GM23338 (cell line): ENCODE measurements at regions not wholly inside any gene's neighbourhood (a gene's known extent, or its start where the extent isn't known, plus 50 kb on each side); places are given as distances from the start of the nearest gene placed in this dataset.

Source experiments
- ATAC-seq: fragments of 200-7000 bp; cut with Tn5 transposase; 3 replicates; pipeline ENCODE4 v1.9.1; 2020
- DNase-seq: peaks from one replicate; pipeline ENCODE4 v3.0.0-alpha.2; 2015; ENCODE audit warnings: low spot score
- H2AFZ ChIP-seq: fragments of 200-600 bp; sonication (generic); 2 replicates; pipeline ENCODE4 v1.8.0; 2016; ENCODE audit warnings: antibody characterized with exemption, mild to moderate bottlenecking, moderate library complexity
- H3F3A ChIP-seq: fragments of 200-600 bp; sonication (generic); replicated peaks from 2 replicates; pipeline ENCODE4 v1.8.0; 2017; ENCODE audit warnings: antibody characterized with exemption, mixed run types, low read depth
- H3K27ac ChIP-seq: fragments of 200-600 bp; sonication (generic); 2 replicates; pipeline ENCODE4 v1.6.1; 2016; ENCODE audit warnings: low read depth
- H3K27me3 ChIP-seq: fragments of 200-600 bp; sonication (generic); 2 replicates; pipeline ENCODE4 v1.8.0; 2016; ENCODE audit warnings: mild to moderate bottlenecking, mixed run types, moderate library complexity; ENCODE audit not compliant: insufficient read depth
- H3K36me3 ChIP-seq: fragments of 200-600 bp; sonication (generic); 2 replicates; pipeline ENCODE4 v1.8.0; 2016; ENCODE audit warnings: mild to moderate bottlenecking; ENCODE audit not compliant: insufficient read depth
- H3K4me1 ChIP-seq: fragments of 200-600 bp; sonication (generic); 2 replicates; pipeline ENCODE4 v1.8.0; 2016; ENCODE audit warnings: mild to moderate bottlenecking, moderate library complexity; ENCODE audit not compliant: insufficient read depth
- H3K4me2 ChIP-seq: fragments of 200-600 bp; sonication (generic); 2 replicates; pipeline ENCODE4 v1.7.1; 2017; ENCODE audit warnings: mixed run types
- H3K4me3 ChIP-seq: fragments of 200-600 bp; sonication (generic); 2 replicates; pipeline ENCODE4 v1.6.1; 2016; ENCODE audit warnings: mixed run types
- H3K79me2 ChIP-seq: fragments of 200-600 bp; sonication (generic); replicated peaks from 2 replicates; pipeline ENCODE4 v1.8.0; 2017; ENCODE audit warnings: mild to moderate bottlenecking; ENCODE audit not compliant: insufficient read depth
- H3K9me2 ChIP-seq: fragments of 200-600 bp; sonication (generic); 2 replicates; pipeline ENCODE4 v1.8.0; 2017; ENCODE audit not compliant: insufficient read depth
- H4K20me1 ChIP-seq: fragments of 200-600 bp; sonication (generic); replicated peaks from 2 replicates; pipeline ENCODE4 v1.8.0; 2017; ENCODE audit warnings: mild to moderate bottlenecking; ENCODE audit not compliant: insufficient read depth
- H3K27ac Mint-ChIP-seq: 2 replicates; pipeline ENCODE4 v1.8.0; 2020; ENCODE audit warnings: inconsistent platforms, mild to moderate bottlenecking, moderate library complexity, mixed read lengths
- H3K27me3 Mint-ChIP-seq: 3 replicates; pipeline ENCODE4 v1.8.0; 2022; ENCODE audit warnings: low read depth, mild to moderate bottlenecking, moderate library complexity, mixed read lengths, inconsistent platforms; ENCODE audit not compliant: insufficient read depth, poor library complexity
- H3K36me3 Mint-ChIP-seq: 3 replicates; pipeline ENCODE4 v1.8.0; 2021; ENCODE audit warnings: low read depth, mild to moderate bottlenecking, inconsistent platforms, moderate library complexity, mixed read lengths
- H3K4me1 Mint-ChIP-seq: 3 replicates; pipeline ENCODE4 v1.8.0; 2020; ENCODE audit warnings: mild to moderate bottlenecking, inconsistent platforms, mixed read lengths
- H3K4me3 Mint-ChIP-seq: 3 replicates; pipeline ENCODE4 v1.8.0; 2021; ENCODE audit warnings: moderate library complexity, mild to moderate bottlenecking, inconsistent platforms, mixed read lengths
- H3K9me3 Mint-ChIP-seq: 3 replicates; pipeline ENCODE4 v1.8.0; 2020; ENCODE audit warnings: moderate library complexity, mild to moderate bottlenecking, inconsistent platforms, mixed read lengths
- CREB1 ChIP-seq: fragments of 250-450 bp; sonication (Bioruptor Pico); IDR thresholded peaks from 2 replicates; pipeline ENCODE4 v1.5.0; 2020; ENCODE audit warnings: low read depth, mild to moderate bottlenecking, moderate library complexity
- EZH2phosphoT487 ChIP-seq: fragments of 200-600 bp; sonication (generic); IDR thresholded peaks from one replicate; pipeline ENCODE4 v1.8.1; 2018; ENCODE audit warnings: antibody characterized with exemption; ENCODE audit not compliant: unreplicated experiment
- JUNB ChIP-seq: IDR thresholded peaks from one replicate; pipeline ENCODE4 v1.6.1; 2016; ENCODE audit warnings: antibody characterized with exemption; ENCODE audit not compliant: unreplicated experiment
- NANOG ChIP-seq: IDR thresholded peaks from 2 replicates; pipeline ENCODE4 v1.6.1; 2016; ENCODE audit warnings: antibody characterized with exemption, borderline replicate concordance
- POLR2AphosphoS5 ChIP-seq: IDR thresholded peaks from 2 replicates; pipeline ENCODE4 v1.6.1; 2016; ENCODE audit warnings: antibody characterized with exemption, low read depth
- ZNF114 ChIP-seq: fragments of 250-450 bp; sonication (Bioruptor Pico); IDR thresholded peaks from 2 replicates; pipeline ENCODE4 v1.5.0; 2020; ENCODE audit warnings: mild to moderate bottlenecking, moderate library complexity
- ZNF331 ChIP-seq: fragments of 250-450 bp; sonication (Bioruptor Pico); IDR thresholded peaks from 2 replicates; pipeline ENCODE4 v1.5.0; 2020; ENCODE audit warnings: low read depth, mild to moderate bottlenecking, moderate library complexity
- TF ChIP-seq, protein P1 (sequence below), 2 experiments: fragments of 200-600 bp in 1 of 2; sonication (generic) in 1 of 2; conservative IDR thresholded peaks; 2 replicates each; pipeline versions ENCODE4 v1.5.1 to v1.6.1; 2016 to 2017; ENCODE audit warnings: antibody characterized with exemption in 2 of 2, low read depth in 2 of 2, mild to moderate bottlenecking in 2 of 2, moderate library complexity in 1 of 2
- TF ChIP-seq, protein P2 (sequence below): IDR thresholded peaks from 2 replicates; pipeline ENCODE4 v1.6.1; 2016; ENCODE audit warnings: antibody characterized with exemption
- TF ChIP-seq, protein P3 (sequence below): fragments of 250-450 bp; sonication (Bioruptor Pico); IDR thresholded peaks from 2 replicates; pipeline ENCODE4 v1.5.0; 2020; ENCODE audit warnings: mild to moderate bottlenecking, moderate library complexity

DNA sequence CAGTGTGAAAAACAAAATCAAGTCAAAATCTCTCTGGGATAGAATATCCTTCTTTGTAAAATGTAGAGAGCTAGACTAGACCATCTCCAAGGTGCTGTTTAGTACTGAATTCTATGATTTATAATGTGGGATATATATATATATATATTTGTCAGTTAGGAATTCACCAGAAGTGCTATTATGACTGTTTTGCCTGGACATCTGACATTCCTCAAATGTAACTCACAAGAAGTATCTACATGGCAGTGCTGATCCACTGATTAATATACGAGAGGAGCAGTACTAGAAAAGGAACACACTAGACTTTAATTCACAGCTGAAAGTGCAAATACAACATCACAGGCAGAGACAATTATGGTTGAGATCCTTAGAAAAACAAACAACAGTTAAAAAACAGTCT lies 208.9 kb downstream of the GBA3 start:
- no peaks in the 10 kb centered on the region for H3K27me3 Mint-ChIP-seq
- H3K27ac Mint-ChIP-seq = no peak overlapping the region
- Histone ChIP-seq H2AFZ (no peak overlapping the region), H3K9me2 (no peaks in the 10 kb centered on the region), H3K4me1 (no peaks in the 10 kb centered on the region), H3K27me3 (no peaks in the 10 kb centered on the region), H3K36me3 (no peaks in the 10 kb centered on the region), H3K4me2 (no peak overlapping the region), H3F3A (no peaks in the 10 kb centered on the region), H4K20me1 (no peaks in the 10 kb centered on the region), H3K79me2 (no peaks in the 10 kb centered on the region), H3K4me3 (no peak overlapping the region), H3K27ac (no peak overlapping the region)
- no peaks in the 10 kb centered on the region; the same call in 1 of the 3 replicates for H3K4me1 Mint-ChIP-seq
- H3K4me3 Mint-ChIP-seq = no peak overlapping the region
- no peak for TF ChIP-seq NANOG
- TF ChIP-seq POLR2AphosphoS5 = no peak
- H3K9me3 Mint-ChIP-seq = no peaks in the 10 kb centered on the region
- DNase-seq = no peak
- H3K36me3 Mint-ChIP-seq = no peaks in the 10 kb centered on the region
- no peak for ATAC-seq

DNA sequence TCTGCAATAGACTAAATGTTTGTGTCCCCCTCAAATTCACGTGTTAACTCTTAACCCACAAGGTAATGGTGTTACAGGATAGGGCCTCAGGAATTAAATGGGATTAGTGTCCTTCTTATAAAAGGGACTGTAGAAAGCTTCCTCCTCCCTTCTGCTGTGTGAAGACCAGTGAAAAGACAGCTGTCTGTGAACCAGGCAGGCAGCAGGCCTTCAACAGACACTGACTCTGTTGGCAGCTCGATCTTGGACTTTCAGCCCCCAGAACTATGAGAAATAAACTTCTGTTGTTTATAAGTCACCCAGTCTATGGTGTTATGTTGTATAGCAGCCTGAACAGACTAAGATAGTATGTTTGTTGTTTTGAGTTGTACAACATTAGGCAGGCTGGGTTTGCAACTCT lies 208.1 kb downstream of the GBA3 start:
- Mint-ChIP-seq H3K4me3 (no peak overlapping the region), H3K27ac (no peak overlapping the region), H3K36me3 (no peaks in the 10 kb centered on the region), H3K27me3 (no peaks in the 10 kb centered on the region), H3K4me1 (no peaks in the 10 kb centered on the region; the same call in 1 of the 3 replicates), H3K9me3 (no peaks in the 10 kb centered on the region)
- no peak overlapping the region for H3K4me2 ChIP-seq
- H3K4me3 ChIP-seq = no peak overlapping the region
- H3K27ac ChIP-seq = no peak overlapping the region
- no peaks in the 10 kb centered on the region for H3K9me2 ChIP-seq
- TF ChIP-seq ZNF114 (CRISPR knock-in tag) (no peak), CREB1 (CRISPR knock-in tag) (no peak), EZH2phosphoT487 (no peak), JUNB (no peak), ZNF331 (no peak)
- TF ChIP-seq, protein P1, sequence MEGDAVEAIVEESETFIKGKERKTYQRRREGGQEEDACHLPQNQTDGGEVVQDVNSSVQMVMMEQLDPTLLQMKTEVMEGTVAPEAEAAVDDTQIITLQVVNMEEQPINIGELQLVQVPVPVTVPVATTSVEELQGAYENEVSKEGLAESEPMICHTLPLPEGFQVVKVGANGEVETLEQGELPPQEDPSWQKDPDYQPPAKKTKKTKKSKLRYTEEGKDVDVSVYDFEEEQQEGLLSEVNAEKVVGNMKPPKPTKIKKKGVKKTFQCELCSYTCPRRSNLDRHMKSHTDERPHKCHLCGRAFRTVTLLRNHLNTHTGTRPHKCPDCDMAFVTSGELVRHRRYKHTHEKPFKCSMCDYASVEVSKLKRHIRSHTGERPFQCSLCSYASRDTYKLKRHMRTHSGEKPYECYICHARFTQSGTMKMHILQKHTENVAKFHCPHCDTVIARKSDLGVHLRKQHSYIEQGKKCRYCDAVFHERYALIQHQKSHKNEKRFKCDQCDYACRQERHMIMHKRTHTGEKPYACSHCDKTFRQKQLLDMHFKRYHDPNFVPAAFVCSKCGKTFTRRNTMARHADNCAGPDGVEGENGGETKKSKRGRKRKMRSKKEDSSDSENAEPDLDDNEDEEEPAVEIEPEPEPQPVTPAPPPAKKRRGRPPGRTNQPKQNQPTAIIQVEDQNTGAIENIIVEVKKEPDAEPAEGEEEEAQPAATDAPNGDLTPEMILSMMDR (conservative IDR thresholded peaks at IDR 0.05; ENCODE audit: low read depth in 2 of 2) = no peak
- TF ChIP-seq, protein P2, sequence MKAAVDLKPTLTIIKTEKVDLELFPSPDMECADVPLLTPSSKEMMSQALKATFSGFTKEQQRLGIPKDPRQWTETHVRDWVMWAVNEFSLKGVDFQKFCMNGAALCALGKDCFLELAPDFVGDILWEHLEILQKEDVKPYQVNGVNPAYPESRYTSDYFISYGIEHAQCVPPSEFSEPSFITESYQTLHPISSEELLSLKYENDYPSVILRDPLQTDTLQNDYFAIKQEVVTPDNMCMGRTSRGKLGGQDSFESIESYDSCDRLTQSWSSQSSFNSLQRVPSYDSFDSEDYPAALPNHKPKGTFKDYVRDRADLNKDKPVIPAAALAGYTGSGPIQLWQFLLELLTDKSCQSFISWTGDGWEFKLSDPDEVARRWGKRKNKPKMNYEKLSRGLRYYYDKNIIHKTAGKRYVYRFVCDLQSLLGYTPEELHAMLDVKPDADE = no peak
- TF ChIP-seq, protein P3, sequence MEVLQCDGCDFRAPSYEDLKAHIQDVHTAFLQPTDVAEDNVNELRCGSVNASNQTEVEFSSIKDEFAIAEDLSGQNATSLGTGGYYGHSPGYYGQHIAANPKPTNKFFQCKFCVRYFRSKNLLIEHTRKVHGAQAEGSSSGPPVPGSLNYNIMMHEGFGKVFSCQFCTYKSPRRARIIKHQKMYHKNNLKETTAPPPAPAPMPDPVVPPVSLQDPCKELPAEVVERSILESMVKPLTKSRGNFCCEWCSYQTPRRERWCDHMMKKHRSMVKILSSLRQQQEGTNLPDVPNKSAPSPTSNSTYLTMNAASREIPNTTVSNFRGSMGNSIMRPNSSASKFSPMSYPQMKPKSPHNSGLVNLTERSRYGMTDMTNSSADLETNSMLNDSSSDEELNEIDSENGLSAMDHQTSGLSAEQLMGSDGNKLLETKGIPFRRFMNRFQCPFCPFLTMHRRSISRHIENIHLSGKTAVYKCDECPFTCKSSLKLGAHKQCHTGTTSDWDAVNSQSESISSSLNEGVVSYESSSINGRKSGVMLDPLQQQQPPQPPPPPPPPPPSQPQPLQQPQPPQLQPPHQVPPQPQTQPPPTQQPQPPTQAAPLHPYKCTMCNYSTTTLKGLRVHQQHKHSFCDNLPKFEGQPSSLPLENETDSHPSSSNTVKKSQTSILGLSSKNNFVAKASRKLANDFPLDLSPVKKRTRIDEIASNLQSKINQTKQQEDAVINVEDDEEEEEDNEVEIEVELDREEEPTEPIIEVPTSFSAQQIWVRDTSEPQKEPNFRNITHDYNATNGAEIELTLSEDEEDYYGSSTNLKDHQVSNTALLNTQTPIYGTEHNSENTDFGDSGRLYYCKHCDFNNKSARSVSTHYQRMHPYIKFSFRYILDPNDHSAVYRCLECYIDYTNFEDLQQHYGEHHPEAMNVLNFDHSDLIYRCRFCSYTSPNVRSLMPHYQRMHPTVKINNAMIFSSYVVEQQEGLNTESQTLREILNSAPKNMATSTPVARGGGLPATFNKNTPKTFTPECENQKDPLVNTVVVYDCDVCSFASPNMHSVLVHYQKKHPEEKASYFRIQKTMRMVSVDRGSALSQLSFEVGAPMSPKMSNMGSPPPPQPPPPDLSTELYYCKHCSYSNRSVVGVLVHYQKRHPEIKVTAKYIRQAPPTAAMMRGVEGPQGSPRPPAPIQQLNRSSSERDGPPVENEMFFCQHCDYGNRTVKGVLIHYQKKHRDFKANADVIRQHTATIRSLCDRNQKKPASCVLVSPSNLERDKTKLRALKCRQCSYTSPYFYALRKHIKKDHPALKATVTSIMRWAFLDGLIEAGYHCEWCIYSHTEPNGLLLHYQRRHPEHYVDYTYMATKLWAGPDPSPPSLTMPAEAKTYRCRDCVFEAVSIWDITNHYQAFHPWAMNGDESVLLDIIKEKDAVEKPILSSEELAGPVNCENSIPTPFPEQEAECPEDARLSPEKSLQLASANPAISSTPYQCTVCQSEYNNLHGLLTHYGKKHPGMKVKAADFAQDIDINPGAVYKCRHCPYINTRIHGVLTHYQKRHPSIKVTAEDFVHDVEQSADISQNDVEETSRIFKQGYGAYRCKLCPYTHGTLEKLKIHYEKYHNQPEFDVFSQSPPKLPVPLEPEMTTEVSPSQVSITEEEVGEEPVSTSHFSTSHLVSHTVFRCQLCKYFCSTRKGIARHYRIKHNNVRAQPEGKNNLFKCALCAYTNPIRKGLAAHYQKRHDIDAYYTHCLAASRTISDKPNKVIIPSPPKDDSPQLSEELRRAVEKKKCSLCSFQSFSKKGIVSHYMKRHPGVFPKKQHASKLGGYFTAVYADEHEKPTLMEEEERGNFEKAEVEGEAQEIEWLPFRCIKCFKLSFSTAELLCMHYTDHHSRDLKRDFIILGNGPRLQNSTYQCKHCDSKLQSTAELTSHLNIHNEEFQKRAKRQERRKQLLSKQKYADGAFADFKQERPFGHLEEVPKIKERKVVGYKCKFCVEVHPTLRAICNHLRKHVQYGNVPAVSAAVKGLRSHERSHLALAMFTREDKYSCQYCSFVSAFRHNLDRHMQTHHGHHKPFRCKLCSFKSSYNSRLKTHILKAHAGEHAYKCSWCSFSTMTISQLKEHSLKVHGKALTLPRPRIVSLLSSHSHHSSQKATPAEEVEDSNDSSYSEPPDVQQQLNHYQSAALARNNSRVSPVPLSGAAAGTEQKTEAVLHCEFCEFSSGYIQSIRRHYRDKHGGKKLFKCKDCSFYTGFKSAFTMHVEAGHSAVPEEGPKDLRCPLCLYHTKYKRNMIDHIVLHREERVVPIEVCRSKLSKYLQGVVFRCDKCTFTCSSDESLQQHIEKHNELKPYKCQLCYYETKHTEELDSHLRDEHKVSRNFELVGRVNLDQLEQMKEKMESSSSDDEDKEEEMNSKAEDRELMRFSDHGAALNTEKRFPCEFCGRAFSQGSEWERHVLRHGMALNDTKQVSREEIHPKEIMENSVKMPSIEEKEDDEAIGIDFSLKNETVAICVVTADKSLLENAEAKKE = no peak
- H2AFZ ChIP-seq = no peak overlapping the region
- no peaks in the 10 kb centered on the region for H4K20me1 ChIP-seq
- H3F3A ChIP-seq = no peaks in the 10 kb centered on the region
- H3K36me3 ChIP-seq = no peaks in the 10 kb centered on the region
- no peaks in the 10 kb centered on the region for H3K4me1 ChIP-seq
- DNase-seq = no peak
- H3K79me2 ChIP-seq = no peaks in the 10 kb centered on the region
- H3K27me3 ChIP-seq = no peaks in the 10 kb centered on the region
- no peak for ATAC-seq
